ENCODE measurements at regions not wholly inside any gene's neighbourhood (a gene's known extent, or its start where the extent isn't known, plus 50 kb on each side); places are given as distances from the start of the nearest gene placed in this dataset.

GRCh38 chrX:64853424-64853823 is 122.8 kb downstream of the ZC4H2 start:
- no peak for TF ChIP-seq EZH2 (IDR thresholded peaks at IDR 0.05; ENCODE audit: borderline replicate concordance, low read length)
- no peak for TF ChIP-seq CTCF (IDR thresholded peaks at IDR 0.05; ENCODE audit: low read length)
